GM13976 (cell line): ENCODE measurements at regions not wholly inside any gene's neighbourhood (a gene's known extent, or its start where the extent isn't known, plus 50 kb on each side); places are given as distances from the start of the nearest gene placed in this dataset.

Experiments used
- DNase-seq: peaks from one replicate; pipeline ENCODE4 v3.0.0; 2012; ENCODE audit warnings: low spot score
- in situ Hi-C: fragments of 300-500 bp; cut with MboI; formaldehyde crosslinking; loops from one replicate; pipeline ENCODE4 v1.12.0; 2022; ENCODE audit warnings: low sequenced_read_pairs, mixed read lengths, inconsistent platforms; ENCODE audit not compliant: unreplicated experiment
- TF ChIP-seq, protein P1 (sequence below): IDR thresholded peaks from 2 replicates; pipeline ENCODE4 v1.5.1; 2012; ENCODE audit warnings: borderline replicate concordance, mild to moderate bottlenecking; ENCODE audit not compliant: insufficient read depth; ENCODE audit errors: extremely low read depth, missing control alignments, control extremely low read depth

GRCh38 chr20:6914986-6915385 is 147.5 kb downstream of the BMP2 start:
- no peak for DNase-seq
- in situ Hi-C loops = no loop called here
- TF ChIP-seq, protein P1, sequence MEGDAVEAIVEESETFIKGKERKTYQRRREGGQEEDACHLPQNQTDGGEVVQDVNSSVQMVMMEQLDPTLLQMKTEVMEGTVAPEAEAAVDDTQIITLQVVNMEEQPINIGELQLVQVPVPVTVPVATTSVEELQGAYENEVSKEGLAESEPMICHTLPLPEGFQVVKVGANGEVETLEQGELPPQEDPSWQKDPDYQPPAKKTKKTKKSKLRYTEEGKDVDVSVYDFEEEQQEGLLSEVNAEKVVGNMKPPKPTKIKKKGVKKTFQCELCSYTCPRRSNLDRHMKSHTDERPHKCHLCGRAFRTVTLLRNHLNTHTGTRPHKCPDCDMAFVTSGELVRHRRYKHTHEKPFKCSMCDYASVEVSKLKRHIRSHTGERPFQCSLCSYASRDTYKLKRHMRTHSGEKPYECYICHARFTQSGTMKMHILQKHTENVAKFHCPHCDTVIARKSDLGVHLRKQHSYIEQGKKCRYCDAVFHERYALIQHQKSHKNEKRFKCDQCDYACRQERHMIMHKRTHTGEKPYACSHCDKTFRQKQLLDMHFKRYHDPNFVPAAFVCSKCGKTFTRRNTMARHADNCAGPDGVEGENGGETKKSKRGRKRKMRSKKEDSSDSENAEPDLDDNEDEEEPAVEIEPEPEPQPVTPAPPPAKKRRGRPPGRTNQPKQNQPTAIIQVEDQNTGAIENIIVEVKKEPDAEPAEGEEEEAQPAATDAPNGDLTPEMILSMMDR = no peak

GRCh38 chr20:6916938-6917337 is 149.5 kb downstream of the BMP2 start:
- DNase-seq = no peak
- TF ChIP-seq, protein P1 = no peak
- in situ Hi-C loops = no loop called here

DNA sequence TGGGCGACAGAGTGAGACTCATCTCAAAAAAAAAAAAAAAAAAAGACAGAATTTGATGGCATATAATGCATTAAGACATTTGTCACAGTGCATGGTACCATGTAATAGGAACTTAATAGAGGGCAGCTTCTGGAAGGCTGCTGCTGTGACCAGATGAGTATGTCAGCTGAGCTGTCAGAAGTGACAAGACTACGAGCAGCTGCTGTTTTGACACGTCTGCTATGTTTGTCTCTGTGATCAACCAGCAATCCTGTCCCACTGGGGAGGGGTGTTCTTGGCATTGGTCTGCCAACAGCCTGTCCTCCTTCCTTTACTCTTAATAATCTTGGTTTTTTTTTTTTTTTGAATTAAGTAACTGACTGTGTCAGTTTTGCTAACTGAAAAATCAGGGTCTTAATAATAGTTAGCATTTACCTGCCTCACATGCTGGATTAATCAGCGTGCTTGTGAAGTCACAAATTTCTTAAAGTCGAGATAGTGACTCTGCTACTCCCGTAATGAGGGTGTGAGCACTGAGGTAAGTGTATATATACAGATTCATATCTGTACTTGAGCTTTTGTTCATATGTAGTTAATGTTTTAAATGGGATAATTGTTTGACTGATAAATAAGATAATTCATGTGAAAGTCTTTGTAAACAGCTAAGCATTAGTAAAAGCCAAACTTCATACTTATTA is 152.4 kb downstream of the BMP2 start:
- in situ Hi-C loops = no loop called here
- DNase-seq = no peak
- TF ChIP-seq, protein P1 = no peak

DNA sequence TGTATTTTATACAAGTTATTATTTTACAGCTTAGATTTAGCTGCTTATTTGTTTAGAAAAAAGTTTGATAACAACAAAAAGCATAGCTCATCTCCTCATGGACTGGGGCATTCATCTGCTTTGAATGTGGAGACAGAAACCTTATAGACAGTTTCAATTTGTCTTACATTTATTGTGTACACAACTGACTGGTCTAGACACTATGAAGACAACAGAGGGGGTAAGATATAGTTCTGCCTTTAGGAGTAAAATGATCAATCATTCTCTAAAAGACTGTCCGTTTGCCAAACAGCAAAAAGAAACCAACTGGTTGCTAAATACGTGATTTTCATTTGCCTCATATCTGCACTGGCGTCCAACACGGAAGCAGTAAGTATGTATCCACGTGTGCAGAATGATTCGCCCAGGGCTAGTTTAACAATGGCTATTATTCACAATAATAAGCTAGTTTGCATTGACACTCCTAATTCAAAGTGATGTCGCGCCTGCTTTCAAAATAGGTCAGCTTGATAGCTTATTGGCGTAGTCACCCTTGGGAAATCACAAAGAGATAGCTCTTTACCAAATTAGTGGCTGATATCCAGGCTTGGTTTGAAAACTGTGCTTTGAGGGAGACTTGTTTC is 153.6 kb downstream of the BMP2 start:
- DNase-seq = no peak
- TF ChIP-seq, protein P1 = no peak
- in situ Hi-C loops = no loop called here

DNA sequence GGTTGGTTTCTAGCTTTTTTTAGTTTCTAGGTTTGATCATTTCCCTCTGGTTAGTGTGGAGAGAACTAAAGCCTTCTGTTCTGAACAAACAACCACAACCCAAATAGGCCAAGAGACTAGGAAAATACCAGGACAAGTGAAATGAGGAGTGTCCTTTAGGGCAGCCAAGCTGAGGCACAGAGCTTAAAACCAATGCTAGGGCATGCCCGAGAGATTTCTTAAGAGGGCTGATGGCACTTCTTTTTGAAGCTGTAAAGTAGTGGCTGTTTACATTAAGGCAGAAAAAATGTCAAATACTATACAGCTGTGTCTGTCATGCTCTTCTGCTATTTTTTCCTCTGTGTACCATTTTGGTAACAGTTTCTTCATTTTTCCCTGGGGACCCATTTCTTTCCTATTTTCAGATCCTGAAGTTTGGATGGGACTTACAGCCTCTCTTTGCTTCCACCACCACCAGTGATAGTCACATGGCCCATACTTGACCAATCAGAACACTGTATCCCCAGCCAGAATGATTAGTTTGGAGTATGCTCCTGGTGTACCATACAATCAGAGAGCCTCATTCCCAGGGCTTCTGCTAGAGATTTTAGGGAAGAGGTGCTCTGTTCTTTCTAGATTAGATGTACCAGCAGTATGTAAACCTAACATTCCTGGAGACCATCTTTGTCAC is 154.4 kb downstream of the BMP2 start:
- no peak for DNase-seq
- TF ChIP-seq, protein P1 = no peak
- in situ Hi-C loops = no loop called here

DNA sequence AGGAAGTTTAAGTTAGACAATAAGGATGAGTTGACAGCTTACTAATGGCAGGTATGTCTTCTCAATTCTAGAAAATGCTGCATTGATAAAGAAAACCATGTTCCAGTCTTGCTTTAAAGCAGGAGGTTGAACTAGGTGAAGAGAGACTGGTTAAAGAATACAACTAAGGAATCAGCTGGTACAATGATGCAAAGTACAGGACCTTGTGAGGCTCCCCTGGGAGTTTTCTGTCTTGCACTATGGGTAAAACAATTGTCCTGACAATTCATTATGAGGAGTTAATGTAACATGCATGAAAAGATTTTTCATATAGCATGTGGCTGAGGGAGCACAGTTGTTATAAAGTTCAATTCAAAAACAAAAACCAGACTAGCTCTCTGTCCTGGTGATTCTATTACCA is 157.2 kb downstream of the BMP2 start:
- in situ Hi-C loops = no loop called here
- DNase-seq = no peak

More for the DNA sequence above, 157.2 kb downstream of the BMP2 start:
- TF ChIP-seq, protein P1 = no peak
